ENCODE measurements at regions not wholly inside any gene's neighbourhood (a gene's known extent, or its start where the extent isn't known, plus 50 kb on each side); places are given as distances from the start of the nearest gene placed in this dataset.

- TF ChIP-seq, protein P1, sequence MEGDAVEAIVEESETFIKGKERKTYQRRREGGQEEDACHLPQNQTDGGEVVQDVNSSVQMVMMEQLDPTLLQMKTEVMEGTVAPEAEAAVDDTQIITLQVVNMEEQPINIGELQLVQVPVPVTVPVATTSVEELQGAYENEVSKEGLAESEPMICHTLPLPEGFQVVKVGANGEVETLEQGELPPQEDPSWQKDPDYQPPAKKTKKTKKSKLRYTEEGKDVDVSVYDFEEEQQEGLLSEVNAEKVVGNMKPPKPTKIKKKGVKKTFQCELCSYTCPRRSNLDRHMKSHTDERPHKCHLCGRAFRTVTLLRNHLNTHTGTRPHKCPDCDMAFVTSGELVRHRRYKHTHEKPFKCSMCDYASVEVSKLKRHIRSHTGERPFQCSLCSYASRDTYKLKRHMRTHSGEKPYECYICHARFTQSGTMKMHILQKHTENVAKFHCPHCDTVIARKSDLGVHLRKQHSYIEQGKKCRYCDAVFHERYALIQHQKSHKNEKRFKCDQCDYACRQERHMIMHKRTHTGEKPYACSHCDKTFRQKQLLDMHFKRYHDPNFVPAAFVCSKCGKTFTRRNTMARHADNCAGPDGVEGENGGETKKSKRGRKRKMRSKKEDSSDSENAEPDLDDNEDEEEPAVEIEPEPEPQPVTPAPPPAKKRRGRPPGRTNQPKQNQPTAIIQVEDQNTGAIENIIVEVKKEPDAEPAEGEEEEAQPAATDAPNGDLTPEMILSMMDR (IDR thresholded peaks at IDR 0.05; ENCODE audit: insufficient read depth, low read depth, low read length), result no peak
- TF ChIP-seq EZH2 (IDR thresholded peaks at IDR 0.05; ENCODE audit: insufficient read depth, low read length), result no peak
These were observed 526.7 kb downstream of the SUCLA2 start for GRCh38 chr13:47474326-47474725.

Measured in astrocyte (in vitro differentiated cells and primary cell).